Endothelial cell (in vitro differentiated cells): ENCODE measurements at regions not wholly inside any gene's neighbourhood (a gene's known extent, or its start where the extent isn't known, plus 50 kb on each side); places are given as distances from the start of the nearest gene placed in this dataset.

Source experiments
- DNase-seq: peaks from one replicate; pipeline ENCODE4 v3.0.0; 2021; ENCODE audit warnings: low spot score
- H3K27ac Mint-ChIP-seq: one replicate; pipeline ENCODE4 v1.8.0; 2021; ENCODE audit warnings: mixed read lengths, inconsistent platforms; ENCODE audit not compliant: unreplicated experiment
- H3K27me3 Mint-ChIP-seq: one replicate; pipeline ENCODE4 v1.8.0; 2021; ENCODE audit warnings: mild to moderate bottlenecking, moderate library complexity, mixed read lengths, inconsistent platforms; ENCODE audit not compliant: unreplicated experiment
- H3K36me3 Mint-ChIP-seq: one replicate; pipeline ENCODE4 v1.8.0; 2021; ENCODE audit warnings: mild to moderate bottlenecking, low read depth, mixed read lengths, inconsistent platforms; ENCODE audit not compliant: unreplicated experiment
- H3K4me1 Mint-ChIP-seq: one replicate; pipeline ENCODE4 v1.8.0; 2021; ENCODE audit warnings: mild to moderate bottlenecking, mixed read lengths, inconsistent platforms; ENCODE audit not compliant: unreplicated experiment
- H3K4me3 Mint-ChIP-seq: one replicate; pipeline ENCODE4 v1.8.0; 2021; ENCODE audit warnings: mild to moderate bottlenecking, mixed read lengths, inconsistent platforms; ENCODE audit not compliant: unreplicated experiment
- H3K9me3 Mint-ChIP-seq: one replicate; pipeline ENCODE4 v1.8.0; 2021; ENCODE audit warnings: mixed read lengths, inconsistent platforms; ENCODE audit not compliant: unreplicated experiment
- TF ChIP-seq, protein P1 (sequence below): fragments of 200-600 bp; sonication (generic); IDR thresholded peaks from one replicate; pipeline ENCODE4 v1.5.0; 2021; ENCODE audit warnings: antibody characterized with exemption; ENCODE audit not compliant: unreplicated experiment

DNA sequence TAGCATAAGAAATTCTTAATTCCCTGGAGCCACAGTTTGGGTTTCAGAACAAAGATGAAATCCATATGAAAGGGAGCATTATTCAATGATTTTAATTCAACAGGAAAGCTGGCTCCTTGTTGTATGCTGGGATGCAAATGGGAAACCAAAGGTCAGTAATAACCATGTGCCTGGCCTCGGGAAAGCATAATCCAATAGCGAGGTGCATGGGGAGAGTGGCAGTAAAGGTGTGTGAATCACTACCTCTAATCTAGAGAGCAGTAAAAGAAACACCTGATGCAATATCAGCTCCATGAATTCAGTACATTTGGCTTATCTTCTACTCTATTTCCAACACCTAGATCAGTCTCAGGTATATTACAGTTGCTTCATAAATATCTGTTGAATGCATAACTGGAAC lies 220.1 kb downstream of the FBXO15 start:
- Mint-ChIP-seq H3K27me3 (no peaks in the 10 kb centered on the region), H3K4me1 (peaks cover 4% of the 10 kb centered on the region), H3K36me3 (no peaks in the 10 kb centered on the region), H3K9me3 (no peaks in the 10 kb centered on the region), H3K27ac (no peak overlapping the region), H3K4me3 (no peak overlapping the region)
- TF ChIP-seq, protein P1, sequence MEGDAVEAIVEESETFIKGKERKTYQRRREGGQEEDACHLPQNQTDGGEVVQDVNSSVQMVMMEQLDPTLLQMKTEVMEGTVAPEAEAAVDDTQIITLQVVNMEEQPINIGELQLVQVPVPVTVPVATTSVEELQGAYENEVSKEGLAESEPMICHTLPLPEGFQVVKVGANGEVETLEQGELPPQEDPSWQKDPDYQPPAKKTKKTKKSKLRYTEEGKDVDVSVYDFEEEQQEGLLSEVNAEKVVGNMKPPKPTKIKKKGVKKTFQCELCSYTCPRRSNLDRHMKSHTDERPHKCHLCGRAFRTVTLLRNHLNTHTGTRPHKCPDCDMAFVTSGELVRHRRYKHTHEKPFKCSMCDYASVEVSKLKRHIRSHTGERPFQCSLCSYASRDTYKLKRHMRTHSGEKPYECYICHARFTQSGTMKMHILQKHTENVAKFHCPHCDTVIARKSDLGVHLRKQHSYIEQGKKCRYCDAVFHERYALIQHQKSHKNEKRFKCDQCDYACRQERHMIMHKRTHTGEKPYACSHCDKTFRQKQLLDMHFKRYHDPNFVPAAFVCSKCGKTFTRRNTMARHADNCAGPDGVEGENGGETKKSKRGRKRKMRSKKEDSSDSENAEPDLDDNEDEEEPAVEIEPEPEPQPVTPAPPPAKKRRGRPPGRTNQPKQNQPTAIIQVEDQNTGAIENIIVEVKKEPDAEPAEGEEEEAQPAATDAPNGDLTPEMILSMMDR: no peak
- DNase-seq: no peak

- Mint-ChIP-seq H3K4me3 (no peak overlapping the region), H3K27ac (no peak overlapping the region), H3K9me3 (no peaks in the 10 kb centered on the region), H3K4me1 (peaks cover 4% of the 10 kb centered on the region), H3K36me3 (no peaks in the 10 kb centered on the region), H3K27me3 (no peaks in the 10 kb centered on the region)
- DNase-seq: no peak
- TF ChIP-seq, protein P1: no peak
Observed at GRCh38 chr18:73924836-73925235, 222.8 kb downstream of the FBXO15 start.

GRCh38 chr18:73924307-73924706 lies 223.3 kb downstream of the FBXO15 start:
- no peaks in the 10 kb centered on the region for H3K27me3 Mint-ChIP-seq

DNA sequence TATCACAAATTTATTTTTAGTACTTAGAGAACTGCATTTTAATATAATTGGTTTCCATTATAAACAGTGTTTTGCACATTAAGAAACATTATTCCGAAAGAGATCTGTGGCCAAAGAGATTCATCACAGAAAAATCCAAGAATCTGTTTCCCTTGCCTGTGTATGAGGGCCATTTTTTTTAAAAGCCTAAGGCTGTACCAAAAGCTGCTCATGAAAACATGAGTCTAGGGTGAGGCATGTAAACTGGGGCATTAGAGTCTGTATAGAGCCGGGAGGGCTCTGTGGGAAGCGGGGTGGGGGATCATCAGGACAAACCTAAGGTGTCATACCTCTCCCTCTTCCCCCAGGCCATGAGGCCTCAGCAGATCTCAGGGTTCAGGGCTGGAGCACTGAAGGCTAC lies 223.8 kb downstream of the FBXO15 start:
- DNase-seq: no peak
- H3K27me3 Mint-ChIP-seq: no peaks in the 10 kb centered on the region
- no peak overlapping the region for H3K4me3 Mint-ChIP-seq
- peaks cover 4% of the 10 kb centered on the region for H3K4me1 Mint-ChIP-seq
- H3K9me3 Mint-ChIP-seq: no peaks in the 10 kb centered on the region
- H3K36me3 Mint-ChIP-seq: no peaks in the 10 kb centered on the region
- TF ChIP-seq, protein P1: no peak
- no peak overlapping the region for H3K27ac Mint-ChIP-seq

More at GRCh38 chr18:73924307-73924706, 223.3 kb downstream of the FBXO15 start:
- TF ChIP-seq, protein P1: no peak
- no peak for DNase-seq
- H3K36me3 Mint-ChIP-seq: no peaks in the 10 kb centered on the region
- H3K9me3 Mint-ChIP-seq: no peaks in the 10 kb centered on the region
- peaks cover 4% of the 10 kb centered on the region for H3K4me1 Mint-ChIP-seq
- no peak overlapping the region for H3K4me3 Mint-ChIP-seq
- H3K27ac Mint-ChIP-seq: no peak overlapping the region

GRCh38 chr18:73920033-73920432 lies 227.6 kb downstream of the FBXO15 start:
- Mint-ChIP-seq H3K9me3 (no peaks in the 10 kb centered on the region), H3K4me3 (no peak overlapping the region), H3K4me1 (no peaks in the 10 kb centered on the region), H3K27me3 (peaks cover 2% of the 10 kb centered on the region), H3K36me3 (no peaks in the 10 kb centered on the region), H3K27ac (no peak overlapping the region)
- TF ChIP-seq, protein P1: no peak
- DNase-seq: no peak
